Lower leg skin (tissue), 3 donors: ENCODE measurements at regions not wholly inside any gene's neighbourhood (a gene's known extent, or its start where the extent isn't known, plus 50 kb on each side); places are given as distances from the start of the nearest gene placed in this dataset.

ENCODE experiments used
- CTCF ChIP-seq, 3 donors: fragments of 450-650 bp; IDR thresholded peaks; one replicate each; pipeline ENCODE4 v1.5.1; 2016; ENCODE audit warnings: antibody characterized with exemption in 3 of 3, mild to moderate bottlenecking in 3 of 3, moderate library complexity in 2 of 3
- POLR2A ChIP-seq, 2 donors: fragments of 450-650 bp; IDR thresholded peaks; one replicate each; pipeline ENCODE4 v1.6.1; 2016 to 2017; ENCODE audit warnings: antibody characterized with exemption in 2 of 2, mild to moderate bottlenecking in 1 of 2, moderate library complexity in 1 of 2

- TF ChIP-seq CTCF (IDR thresholded peaks at IDR 0.05) (no peak), POLR2A (IDR thresholded peaks at IDR 0.05) (no peak)
Measured at GRCh38 chr5:96533371-96533770, 100.3 kb upstream of the PCSK1 start.
